ENCODE measurements at regions not wholly inside any gene's neighbourhood (a gene's known extent, or its start where the extent isn't known, plus 50 kb on each side); places are given as distances from the start of the nearest gene placed in this dataset.

- TF ChIP-seq, protein P1, sequence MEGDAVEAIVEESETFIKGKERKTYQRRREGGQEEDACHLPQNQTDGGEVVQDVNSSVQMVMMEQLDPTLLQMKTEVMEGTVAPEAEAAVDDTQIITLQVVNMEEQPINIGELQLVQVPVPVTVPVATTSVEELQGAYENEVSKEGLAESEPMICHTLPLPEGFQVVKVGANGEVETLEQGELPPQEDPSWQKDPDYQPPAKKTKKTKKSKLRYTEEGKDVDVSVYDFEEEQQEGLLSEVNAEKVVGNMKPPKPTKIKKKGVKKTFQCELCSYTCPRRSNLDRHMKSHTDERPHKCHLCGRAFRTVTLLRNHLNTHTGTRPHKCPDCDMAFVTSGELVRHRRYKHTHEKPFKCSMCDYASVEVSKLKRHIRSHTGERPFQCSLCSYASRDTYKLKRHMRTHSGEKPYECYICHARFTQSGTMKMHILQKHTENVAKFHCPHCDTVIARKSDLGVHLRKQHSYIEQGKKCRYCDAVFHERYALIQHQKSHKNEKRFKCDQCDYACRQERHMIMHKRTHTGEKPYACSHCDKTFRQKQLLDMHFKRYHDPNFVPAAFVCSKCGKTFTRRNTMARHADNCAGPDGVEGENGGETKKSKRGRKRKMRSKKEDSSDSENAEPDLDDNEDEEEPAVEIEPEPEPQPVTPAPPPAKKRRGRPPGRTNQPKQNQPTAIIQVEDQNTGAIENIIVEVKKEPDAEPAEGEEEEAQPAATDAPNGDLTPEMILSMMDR (IDR thresholded peaks at IDR 0.05): no peak
- peaks cover 0 to 33% (median 12%) of the 10 kb centered on the region in 9 donors for H3K4me1 ChIP-seq
- DNase-seq (no peak), ATAC-seq (no peak)
- intact Hi-C loops (cut with DNase I): loop anchor here in 3 of 10 donors (10.0 kb wide), 3 partner anchors 79 to 149 kb away; partner anchors contain the start of gene GADD45G (in 1 of the 3)
- no peaks in the 10 kb centered on the region for H3K36me3 ChIP-seq
- H3K4me3 ChIP-seq: no peak overlapping the region
- no peaks in the 10 kb centered on the region for H3K9me3 ChIP-seq
- H3K27ac ChIP-seq: no peak overlapping the region
- H3K27me3 ChIP-seq: no peaks in the 10 kb centered on the region
- WGBS, 2 donors: 100% methylated on average over 1 of the region's 1 CpG
Observed at GRCh38 chr9:89754193-89754592, 149.4 kb downstream of the GADD45G start.

- DNase-seq (peak in 1 of 2 donors; percentile 62), ATAC-seq (peak in 7 of 8 donors; percentile 42 to 84 (median 66))
- H3K27me3 ChIP-seq: no peaks in the 10 kb centered on the region
- H3K9me3 ChIP-seq: no peaks in the 10 kb centered on the region
- intact Hi-C loops (cut with DNase I): loop anchor here in 5 of 10 donors (5.0 to 10.0 kb wide), 6 partner anchors 81 to 154 kb away; partner anchors contain the start of gene GADD45G (in 2 of the 5)
- no peak overlapping the region for H3K4me3 ChIP-seq
- no peak overlapping the region for H3K27ac ChIP-seq
- no peaks in the 10 kb centered on the region for H3K36me3 ChIP-seq
- 41 to 55% methylated on average over 9 of the region's 9 CpGs for WGBS, 2 donors
- H3K4me1 ChIP-seq: peaks cover 0 to 21% (median 8%) of the 10 kb centered on the region in 9 donors
- TF ChIP-seq, protein P1 (IDR thresholded peaks at IDR 0.05): no peak
Observed at GRCh38 chr9:89755821-89756220, 151.0 kb downstream of the GADD45G start.

GRCh38 chr9:89756891-89757537 is 152.2 kb downstream of the GADD45G start:
- peaks cover 0 to 21% (median 8%) of the 10 kb centered on the region in 9 donors for H3K4me1 ChIP-seq
- DNase-seq: peak; percentile 64 to 65
- no peaks in the 10 kb centered on the region for H3K9me3 ChIP-seq
- intact Hi-C loops (cut with DNase I): loop anchor here in 5 of 10 donors (5.0 to 10.0 kb wide), 6 partner anchors 82 to 155 kb away; partner anchors contain the start of gene GADD45G (in 2 of the 5)
- H3K27me3 ChIP-seq: no peaks in the 10 kb centered on the region
- H3K27ac ChIP-seq: no peak overlapping the region
- WGBS, 2 donors: 66 to 67% methylated on average over 8 of the region's 8 CpGs
- no peaks in the 10 kb centered on the region for H3K36me3 ChIP-seq
- H3K4me3 ChIP-seq: no peak overlapping the region
- peak; percentile 87 to 97 (median 94) for ATAC-seq
- TF ChIP-seq, protein P1 (IDR thresholded peaks at IDR 0.05): no peak

- DNase-seq (peak in 1 of 2 donors; percentile 34), ATAC-seq (peak in 1 of 8 donors; percentile 36)
- TF ChIP-seq, protein P1 (IDR thresholded peaks at IDR 0.05): no peak
- WGBS, 2 donors: 70 to 77% methylated on average over 12 of the region's 12 CpGs
- H3K4me1 ChIP-seq: peaks cover 0 to 21% (median 8%) of the 10 kb centered on the region in 9 donors
- no peak overlapping the region for H3K27ac ChIP-seq
- H3K36me3 ChIP-seq: no peaks in the 10 kb centered on the region
- no peak overlapping the region for H3K4me3 ChIP-seq
- intact Hi-C loops (cut with DNase I): loop anchor here in 5 of 10 donors (5.0 to 10.0 kb wide), 6 partner anchors 83 to 156 kb away; partner anchors contain the start of gene GADD45G (in 2 of the 5)
- H3K27me3 ChIP-seq: no peaks in the 10 kb centered on the region
- H3K9me3 ChIP-seq: no peaks in the 10 kb centered on the region
Observed at GRCh38 chr9:89757776-89758528, 153.1 kb downstream of the GADD45G start.
